Upper lobe of left lung (tissue), 6 donors: ENCODE measurements at regions not wholly inside any gene's neighbourhood (a gene's known extent, or its start where the extent isn't known, plus 50 kb on each side); places are given as distances from the start of the nearest gene placed in this dataset.

Experiments
- ATAC-seq, 2 donors: fragments of 200-7000 bp; cut with Tn5 transposase; one replicate each; pipeline ENCODE4 v1.9.1; 2022; ENCODE audit warnings: mild to moderate bottlenecking in 2 of 2, moderate library complexity in 2 of 2; ENCODE audit not compliant: low FRiP score in 2 of 2
- DNase-seq, 2 donors: peaks; one replicate each; pipeline ENCODE4 v3.0.0-alpha.2; 2019 to 2020
- H3K27ac ChIP-seq, 4 donors: fragments of 200-600 bp; sonication (generic); one replicate each; pipeline ENCODE4 v1.5.1; 2016 to 2019
- H3K27me3 ChIP-seq, 4 donors: fragments of 200-600 bp; sonication (generic); one replicate each; pipeline ENCODE4 v1.5.1; 2017 to 2019
- H3K36me3 ChIP-seq, 4 donors: fragments of 200-600 bp; sonication (generic); one replicate each; pipeline ENCODE4 v1.5.1; 2016 to 2019
- H3K4me1 ChIP-seq, 4 donors: fragments of 200-600 bp; sonication (generic); one replicate each; pipeline ENCODE4 v1.5.1; 2018 to 2019
- H3K4me3 ChIP-seq, 4 donors: fragments of 200-600 bp; sonication (generic); one replicate each; pipeline ENCODE4 v1.5.1; 2017 to 2019; ENCODE audit warnings: mild to moderate bottlenecking in 2 of 4, moderate library complexity in 1 of 4
- H3K9me3 ChIP-seq, 4 donors: fragments of 200-600 bp; sonication (generic); one replicate each; pipeline ENCODE4 v1.5.1; 2018 to 2019
- CTCF ChIP-seq, 6 experiments: fragments of 450-650 bp in 4 of 6; fragments of 200-600 bp in 2 of 6; sonication (generic) in 2 of 6; IDR thresholded peaks; one replicate each; pipeline ENCODE4 v1.5.1; 2016 to 2019; ENCODE audit warnings: antibody characterized with exemption in 6 of 6
- EP300 ChIP-seq, 4 donors: sonication (generic); formaldehyde crosslinking; IDR thresholded peaks; one replicate each; pipeline ENCODE4 v1.5.1; 2017; ENCODE audit warnings: antibody characterized with exemption in 4 of 4, control low read depth in 2 of 4
- POLR2A ChIP-seq, 4 donors: fragments of 450-650 bp; IDR thresholded peaks; one replicate each; pipeline ENCODE4 v1.5.1; 2016 to 2017; ENCODE audit warnings: antibody characterized with exemption in 4 of 4, mild to moderate bottlenecking in 2 of 4
- POLR2AphosphoS5 ChIP-seq, 2 donors: sonication (generic); formaldehyde crosslinking; IDR thresholded peaks; one replicate each; pipeline ENCODE4 v1.5.1; 2017; ENCODE audit warnings: antibody characterized with exemption in 2 of 2
- WGBS, 2 donors: methylation state at CpG; one replicate each; pipeline ENCODE4 v1.1.5; 2017 to 2018; 5-methylcytosine and 5-hydroxymethylcytosine counted together
- donor health status: DM: no; HTN: no; CAD: no; lungs with moderate emphysema.
- donor health status: DM: no; HTN: yes; CAD: no; lungs with severe emphysema.

GRCh38 chr3:132232231-132232792, 84.9 kb upstream of the ACP3 start:
- Histone ChIP-seq H3K9me3 (no peaks in the 10 kb centered on the region), H3K27ac (no peak overlapping the region), H3K27me3 (no peaks in the 10 kb centered on the region), H3K4me3 (no peak overlapping the region), H3K4me1 (peaks cover 0 to 4% (median 0%) of the 10 kb centered on the region in 4 donors), H3K36me3 (no peaks in the 10 kb centered on the region)
- TF ChIP-seq POLR2A (IDR thresholded peaks at IDR 0.05) (no peak), CTCF (IDR thresholded peaks at IDR 0.05) (no peak), POLR2AphosphoS5 (IDR thresholded peaks at IDR 0.05) (no peak), EP300 (IDR thresholded peaks at IDR 0.05) (no peak)
- no peak for DNase-seq
- WGBS, 2 donors, result 3 to 20% methylated on average over 2 of the region's 2 CpGs
- no peak for ATAC-seq

GRCh38 chr3:132236701-132237651, 80.2 kb upstream of the ACP3 start:
- DNase-seq (no peak), ATAC-seq (no peak)
- TF ChIP-seq POLR2AphosphoS5 (IDR thresholded peaks at IDR 0.05), result no peak
- no peak for TF ChIP-seq EP300 (IDR thresholded peaks at IDR 0.05)
- TF ChIP-seq POLR2A (IDR thresholded peaks at IDR 0.05), result no peak
- no peak for TF ChIP-seq CTCF (IDR thresholded peaks at IDR 0.05)
- Histone ChIP-seq H3K4me1 (peaks cover 0 to 6% (median 0%) of the 10 kb centered on the region in 4 donors), H3K27me3 (no peaks in the 10 kb centered on the region), H3K9me3 (no peaks in the 10 kb centered on the region), H3K36me3 (no peaks in the 10 kb centered on the region), H3K4me3 (no peak overlapping the region), H3K27ac (no peak overlapping the region)
- 69 to 75% methylated on average over 4 of the region's 4 CpGs for WGBS, 2 donors

- TF ChIP-seq CTCF (IDR thresholded peaks at IDR 0.05), result no peak
- no peak for DNase-seq
- Histone ChIP-seq H3K27me3 (no peaks in the 10 kb centered on the region), H3K4me1 (peaks cover 0 to 12% (median under 1%) of the 10 kb centered on the region in 4 donors), H3K27ac (no peak overlapping the region), H3K9me3 (no peaks in the 10 kb centered on the region), H3K36me3 (no peaks in the 10 kb centered on the region), H3K4me3 (no peak overlapping the region)
- ATAC-seq, result no peak
Measured at GRCh38 chr3:132237652-132238032, 79.6 kb upstream of the ACP3 start.

GRCh38 chr3:132239587-132239986, 77.6 kb upstream of the ACP3 start:
- peaks cover 0 to 15% (median 3%) of the 10 kb centered on the region in 4 donors for H3K4me1 ChIP-seq
- ATAC-seq (no peak), DNase-seq (no peak)
- H3K36me3 ChIP-seq, result no peaks in the 10 kb centered on the region
- no peaks in the 10 kb centered on the region for H3K9me3 ChIP-seq
- TF ChIP-seq CTCF (IDR thresholded peaks at IDR 0.05) (no peak), POLR2AphosphoS5 (IDR thresholded peaks at IDR 0.05) (no peak), POLR2A (IDR thresholded peaks at IDR 0.05) (no peak), EP300 (IDR thresholded peaks at IDR 0.05) (no peak)
- no peak overlapping the region for H3K4me3 ChIP-seq
- no peak overlapping the region for H3K27ac ChIP-seq
- no peaks in the 10 kb centered on the region for H3K27me3 ChIP-seq
